ENCODE measurements at regions not wholly inside any gene's neighbourhood (a gene's known extent, or its start where the extent isn't known, plus 50 kb on each side); places are given as distances from the start of the nearest gene placed in this dataset.

GRCh38 chr18:27274901-27275300 is 89.8 kb upstream of the CHST9 start:
- no peak for DNase-seq (ENCODE audit: low spot score)

- DNase-seq (ENCODE audit: low spot score): no peak
Observed at GRCh38 chr18:27270508-27270907, 85.4 kb upstream of the CHST9 start.

GRCh38 chr18:27263369-27263768 is 78.3 kb upstream of the CHST9 start:
- no peak for DNase-seq (ENCODE audit: low spot score)

- no peak for DNase-seq (ENCODE audit: low spot score)
Observed at GRCh38 chr18:27261769-27262549, 76.9 kb upstream of the CHST9 start.

- no peak for DNase-seq (ENCODE audit: low spot score)
Observed at GRCh38 chr18:27253571-27253970, 68.5 kb upstream of the CHST9 start.

GRCh38 chr18:27250471-27250870 is 65.4 kb upstream of the CHST9 start:
- DNase-seq (ENCODE audit: low spot score): no peak

GRCh38 chr18:27249933-27250332 is 64.8 kb upstream of the CHST9 start:
- no peak for DNase-seq (ENCODE audit: low spot score)

- no peak for DNase-seq (ENCODE audit: low spot score)
Observed at GRCh38 chr18:27244259-27244658, 59.2 kb upstream of the CHST9 start.

GRCh38 chr18:27242392-27243047 is 57.4 kb upstream of the CHST9 start:
- DNase-seq (ENCODE audit: low spot score): no peak

- DNase-seq (ENCODE audit: low spot score): no peak
Observed at GRCh38 chr18:27240383-27240782, 55.3 kb upstream of the CHST9 start.

- no peak for DNase-seq (ENCODE audit: low spot score)
Observed at GRCh38 chr18:27239669-27240068, 54.6 kb upstream of the CHST9 start.

GRCh38 chr18:27235218-27235870 is 50.2 kb upstream of the CHST9 start:
- DNase-seq (ENCODE audit: low spot score): no peak
